Lower leg skin (tissue), 3 donors: ENCODE measurements at regions not wholly inside any gene's neighbourhood (a gene's known extent, or its start where the extent isn't known, plus 50 kb on each side); places are given as distances from the start of the nearest gene placed in this dataset.

Experiments used
- CTCF ChIP-seq, 3 donors: fragments of 450-650 bp; IDR thresholded peaks; one replicate each; pipeline ENCODE4 v1.5.1; 2016; ENCODE audit warnings: antibody characterized with exemption in 3 of 3, mild to moderate bottlenecking in 3 of 3, moderate library complexity in 2 of 3
- POLR2A ChIP-seq, 2 donors: fragments of 450-650 bp; IDR thresholded peaks; one replicate each; pipeline ENCODE4 v1.6.1; 2016 to 2017; ENCODE audit warnings: antibody characterized with exemption in 2 of 2, mild to moderate bottlenecking in 1 of 2, moderate library complexity in 1 of 2

GRCh38 chr12:105946493-105946901 is 192.3 kb downstream of the NUAK1 start:
- TF ChIP-seq POLR2A (IDR thresholded peaks at IDR 0.05) (no peak), CTCF (IDR thresholded peaks at IDR 0.05) (no peak)
